Osteocyte (in vitro differentiated cells): ENCODE measurements at regions not wholly inside any gene's neighbourhood (a gene's known extent, or its start where the extent isn't known, plus 50 kb on each side); places are given as distances from the start of the nearest gene placed in this dataset.
A peak's percentile ranks its signal among the peaks of the same experiment; 100 is the strongest.
"Not testable (repeated sequence)": the region's sequence is repeated elsewhere in the genome, so short reads cannot be mapped to it uniquely, and the experiment has no call there.

Experiments
- DNase-seq: peaks from one replicate; pipeline ENCODE4 v3.0.0; 2021; ENCODE audit warnings: mixed read lengths; ENCODE audit not compliant: unreplicated experiment; ENCODE audit errors: extremely low spot score
- H3K27ac Mint-ChIP-seq: one replicate; pipeline ENCODE4 v1.8.0; 2021; ENCODE audit warnings: mild to moderate bottlenecking, mixed read lengths; ENCODE audit not compliant: unreplicated experiment
- H3K27me3 Mint-ChIP-seq: one replicate; pipeline ENCODE4 v1.8.0; 2021; ENCODE audit warnings: mixed read lengths; ENCODE audit not compliant: unreplicated experiment
- H3K36me3 Mint-ChIP-seq: one replicate; pipeline ENCODE4 v1.8.0; 2021; ENCODE audit warnings: mixed read lengths; ENCODE audit not compliant: unreplicated experiment
- H3K4me1 Mint-ChIP-seq: one replicate; pipeline ENCODE4 v1.8.0; 2021; ENCODE audit warnings: mixed read lengths; ENCODE audit not compliant: unreplicated experiment
- H3K4me3 Mint-ChIP-seq: one replicate; pipeline ENCODE4 v1.8.0; 2021; ENCODE audit warnings: mild to moderate bottlenecking, moderate library complexity, mixed read lengths; ENCODE audit not compliant: unreplicated experiment
- H3K9me3 Mint-ChIP-seq: one replicate; pipeline ENCODE4 v1.8.0; 2021; ENCODE audit warnings: mixed read lengths; ENCODE audit not compliant: unreplicated experiment
- CTCF ChIP-seq: fragments of 200-600 bp; sonication (generic); IDR thresholded peaks from 2 replicates; pipeline ENCODE4 v1.5.0; 2021; ENCODE audit warnings: antibody characterized with exemption, mild to moderate bottlenecking, moderate library complexity

GRCh38 chr2:113386780-113387433 is 50.6 kb upstream of the ZNG1B start:
- not testable (repeated sequence) for H3K4me3 Mint-ChIP-seq, DNase-seq, H3K9me3 Mint-ChIP-seq, H3K36me3 Mint-ChIP-seq, H3K4me1 Mint-ChIP-seq, H3K27ac Mint-ChIP-seq
- H3K27me3 Mint-ChIP-seq: peaks cover 53% of the 10 kb centered on the region

GRCh38 chr2:113379621-113380020 is 57.9 kb upstream of the ZNG1B start:
- not testable (repeated sequence) for H3K27ac Mint-ChIP-seq, H3K4me1 Mint-ChIP-seq, H3K4me3 Mint-ChIP-seq, H3K36me3 Mint-ChIP-seq, H3K9me3 Mint-ChIP-seq
- H3K27me3 Mint-ChIP-seq: peaks cover 60% of the 10 kb centered on the region
- DNase-seq: peak; percentile 48

- no peaks in the 10 kb centered on the region for H3K4me1 Mint-ChIP-seq
- DNase-seq: no peak
- H3K27ac Mint-ChIP-seq: no peak overlapping the region
- TF ChIP-seq CTCF: no peak
- H3K4me3 Mint-ChIP-seq: no peak overlapping the region
- no peaks in the 10 kb centered on the region for H3K36me3 Mint-ChIP-seq
- peaks cover 59% of the 10 kb centered on the region for H3K27me3 Mint-ChIP-seq
- no peaks in the 10 kb centered on the region for H3K9me3 Mint-ChIP-seq
Measured at GRCh38 chr2:113376913-113377445, 60.5 kb upstream of the ZNG1B start.

GRCh38 chr2:113376253-113376912 is 61.1 kb upstream of the ZNG1B start:
- DNase-seq: no peak
- no peaks in the 10 kb centered on the region for H3K4me1 Mint-ChIP-seq
- H3K27me3 Mint-ChIP-seq: peaks cover 57% of the 10 kb centered on the region

GRCh38 chr2:113374857-113375256 is 62.6 kb upstream of the ZNG1B start:
- H3K9me3 Mint-ChIP-seq, H3K27ac Mint-ChIP-seq, H3K36me3 Mint-ChIP-seq, H3K4me1 Mint-ChIP-seq, DNase-seq, H3K4me3 Mint-ChIP-seq: not testable (repeated sequence)
- H3K27me3 Mint-ChIP-seq: peaks cover 51% of the 10 kb centered on the region

More at GRCh38 chr2:113376253-113376912, 61.1 kb upstream of the ZNG1B start:
- H3K9me3 Mint-ChIP-seq: no peaks in the 10 kb centered on the region
- TF ChIP-seq CTCF: no peak
- no peak overlapping the region for H3K27ac Mint-ChIP-seq
- H3K36me3 Mint-ChIP-seq: no peaks in the 10 kb centered on the region
- no peak overlapping the region for H3K4me3 Mint-ChIP-seq

GRCh38 chr2:113372258-113372834 is 65.1 kb upstream of the ZNG1B start:
- H3K9me3 Mint-ChIP-seq, H3K36me3 Mint-ChIP-seq, H3K27ac Mint-ChIP-seq, H3K4me1 Mint-ChIP-seq, H3K4me3 Mint-ChIP-seq: not testable (repeated sequence)
- peaks cover 33% of the 10 kb centered on the region for H3K27me3 Mint-ChIP-seq
- DNase-seq: peak; percentile 51
